Large intestine (tissue), 3 donors: ENCODE measurements at regions not wholly inside any gene's neighbourhood (a gene's known extent, or its start where the extent isn't known, plus 50 kb on each side); places are given as distances from the start of the nearest gene placed in this dataset.

Experiments
- DNase-seq, 2 donors: peaks; one replicate each; pipeline versions ENCODE4 v3.0.0 to v3.0.0-alpha.2; 2013
- H3K27ac ChIP-seq: one replicate; pipeline ENCODE4 v1.5.1; 2013; ENCODE audit warnings: low read length
- H3K27me3 ChIP-seq: 2 replicates; pipeline ENCODE4 v1.6.1; 2013; ENCODE audit warnings: low read length; ENCODE audit not compliant: control insufficient read depth, insufficient read depth
- H3K36me3 ChIP-seq: 2 replicates; pipeline ENCODE4 v1.6.1; 2013; ENCODE audit warnings: low read length; ENCODE audit not compliant: control insufficient read depth, insufficient read depth
- H3K4me1 ChIP-seq: one replicate; pipeline ENCODE4 v1.6.1; 2013; ENCODE audit warnings: low read length; ENCODE audit not compliant: control insufficient read depth, insufficient read depth
- H3K4me3 ChIP-seq: one replicate; pipeline ENCODE4 v1.5.1; 2013; ENCODE audit warnings: low read length
- H3K9me3 ChIP-seq: one replicate; pipeline ENCODE4 v1.6.1; 2013; ENCODE audit warnings: mild to moderate bottlenecking, low read depth, low read length, moderate library complexity; ENCODE audit not compliant: control insufficient read depth
- WGBS: methylation state at CpG from one replicate; pipeline ENCODE4 v1.1.5; 2013; ENCODE audit warnings: low lambda C conversion rate; ENCODE audit not compliant: insufficient coverage; 5-methylcytosine and 5-hydroxymethylcytosine counted together

GRCh38 chr12:59191372-59191771 is 271.1 kb upstream of the LRIG3 start:
- H3K36me3 ChIP-seq, result no peaks in the 10 kb centered on the region
- WGBS, result no CpG with 5 or more reads among the region's 1 CpG

GRCh38 chr12:59186451-59186850 is 266.1 kb upstream of the LRIG3 start:
- no peak for DNase-seq

More at GRCh38 chr12:59191372-59191771, 271.1 kb upstream of the LRIG3 start:
- Histone ChIP-seq H3K27me3 (no peaks in the 10 kb centered on the region), H3K9me3 (no peaks in the 10 kb centered on the region), H3K27ac (no peak overlapping the region), H3K4me3 (no peak overlapping the region), H3K4me1 (no peaks in the 10 kb centered on the region)
- DNase-seq, result no peak

GRCh38 chr12:59185295-59185694 is 265.0 kb upstream of the LRIG3 start:
- no peaks in the 10 kb centered on the region for H3K9me3 ChIP-seq
- H3K4me3 ChIP-seq, result no peak overlapping the region
- no peak for DNase-seq
- H3K4me1 ChIP-seq, result no peaks in the 10 kb centered on the region
- no peaks in the 10 kb centered on the region for H3K27me3 ChIP-seq
- H3K27ac ChIP-seq, result no peak overlapping the region
- H3K36me3 ChIP-seq, result no peaks in the 10 kb centered on the region
- WGBS, result no CpG with 5 or more reads among the region's 4 CpGs

More at GRCh38 chr12:59186451-59186850, 266.1 kb upstream of the LRIG3 start:
- Histone ChIP-seq H3K27ac (no peak overlapping the region), H3K9me3 (no peaks in the 10 kb centered on the region), H3K4me3 (no peak overlapping the region), H3K27me3 (no peaks in the 10 kb centered on the region), H3K36me3 (no peaks in the 10 kb centered on the region), H3K4me1 (no peaks in the 10 kb centered on the region)
- 100% methylated on average over 1 of the region's 3 CpGs for WGBS

GRCh38 chr12:59182658-59183455 is 262.6 kb upstream of the LRIG3 start:
- Histone ChIP-seq H3K9me3 (no peaks in the 10 kb centered on the region), H3K27ac (no peak overlapping the region), H3K4me1 (no peaks in the 10 kb centered on the region), H3K27me3 (no peaks in the 10 kb centered on the region), H3K36me3 (no peaks in the 10 kb centered on the region), H3K4me3 (no peak overlapping the region)
- no peak for DNase-seq
- no CpG with 5 or more reads among the region's 3 CpGs for WGBS

GRCh38 chr12:59182191-59182590 is 261.9 kb upstream of the LRIG3 start:
- H3K27me3 ChIP-seq, result no peaks in the 10 kb centered on the region
- WGBS, result 60% methylated on average over 1 of the region's 4 CpGs
- H3K27ac ChIP-seq, result no peak overlapping the region
- no peaks in the 10 kb centered on the region for H3K9me3 ChIP-seq
- H3K4me3 ChIP-seq, result no peak overlapping the region
- no peaks in the 10 kb centered on the region for H3K36me3 ChIP-seq
- DNase-seq, result no peak
- no peaks in the 10 kb centered on the region for H3K4me1 ChIP-seq

GRCh38 chr12:59181196-59181777 is 261.0 kb upstream of the LRIG3 start:
- no peaks in the 10 kb centered on the region for H3K27me3 ChIP-seq
- no peaks in the 10 kb centered on the region for H3K36me3 ChIP-seq
- no peak for DNase-seq
- 80% methylated on average over 1 of the region's 2 CpGs for WGBS
- H3K27ac ChIP-seq, result no peak overlapping the region
- no peaks in the 10 kb centered on the region for H3K4me1 ChIP-seq
- no peaks in the 10 kb centered on the region for H3K9me3 ChIP-seq
- H3K4me3 ChIP-seq, result no peak overlapping the region

GRCh38 chr12:59179231-59179630 is 258.9 kb upstream of the LRIG3 start:
- H3K4me3 ChIP-seq, result no peak overlapping the region
- no peak overlapping the region for H3K27ac ChIP-seq
- H3K9me3 ChIP-seq, result no peaks in the 10 kb centered on the region
- WGBS, result no CpG with 5 or more reads among the region's 1 CpG
- no peaks in the 10 kb centered on the region for H3K27me3 ChIP-seq
- H3K36me3 ChIP-seq, result no peaks in the 10 kb centered on the region
- no peak for DNase-seq
- no peaks in the 10 kb centered on the region for H3K4me1 ChIP-seq

- 100% methylated on average over 2 of the region's 4 CpGs for WGBS
- no peaks in the 10 kb centered on the region for H3K27me3 ChIP-seq
- no peaks in the 10 kb centered on the region for H3K4me1 ChIP-seq
- no peaks in the 10 kb centered on the region for H3K36me3 ChIP-seq
- H3K27ac ChIP-seq, result no peak overlapping the region
- DNase-seq, result no peak
- no peaks in the 10 kb centered on the region for H3K9me3 ChIP-seq
- H3K4me3 ChIP-seq, result no peak overlapping the region
Observed at GRCh38 chr12:59173695-59174094, 253.4 kb upstream of the LRIG3 start.

- Histone ChIP-seq H3K4me1 (peaks cover 10% of the 10 kb centered on the region), H3K36me3 (no peaks in the 10 kb centered on the region), H3K27me3 (no peaks in the 10 kb centered on the region), H3K4me3 (no peak overlapping the region), H3K27ac (no peak overlapping the region), H3K9me3 (no peaks in the 10 kb centered on the region)
- DNase-seq, result no peak
- no CpG with 5 or more reads among the region's 2 CpGs for WGBS
Observed at GRCh38 chr12:59168647-59169046, 248.3 kb upstream of the LRIG3 start.

GRCh38 chr12:59166457-59166856 is 246.2 kb upstream of the LRIG3 start:
- Histone ChIP-seq H3K4me1 (peaks cover 10% of the 10 kb centered on the region), H3K27ac (no peak overlapping the region), H3K36me3 (no peaks in the 10 kb centered on the region), H3K9me3 (no peaks in the 10 kb centered on the region), H3K4me3 (no peak overlapping the region), H3K27me3 (no peaks in the 10 kb centered on the region)
- WGBS, result 0% methylated on average over 1 of the region's 1 CpG
- DNase-seq, result peak in 1 of 2 donors; percentile 15
